Glomerular endothelial cell (primary cell): ENCODE measurements at regions not wholly inside any gene's neighbourhood (a gene's known extent, or its start where the extent isn't known, plus 50 kb on each side); places are given as distances from the start of the nearest gene placed in this dataset.
"Not testable (repeated sequence)": the region's sequence is repeated elsewhere in the genome, so short reads cannot be mapped to it uniquely, and the experiment has no call there.

ENCODE experiments used
- DNase-seq: peaks from one replicate; pipeline ENCODE4 v3.0.0-alpha.2; 2011; ENCODE audit warnings: low read depth, low spot score; ENCODE audit errors: extremely low read depth

DNA sequence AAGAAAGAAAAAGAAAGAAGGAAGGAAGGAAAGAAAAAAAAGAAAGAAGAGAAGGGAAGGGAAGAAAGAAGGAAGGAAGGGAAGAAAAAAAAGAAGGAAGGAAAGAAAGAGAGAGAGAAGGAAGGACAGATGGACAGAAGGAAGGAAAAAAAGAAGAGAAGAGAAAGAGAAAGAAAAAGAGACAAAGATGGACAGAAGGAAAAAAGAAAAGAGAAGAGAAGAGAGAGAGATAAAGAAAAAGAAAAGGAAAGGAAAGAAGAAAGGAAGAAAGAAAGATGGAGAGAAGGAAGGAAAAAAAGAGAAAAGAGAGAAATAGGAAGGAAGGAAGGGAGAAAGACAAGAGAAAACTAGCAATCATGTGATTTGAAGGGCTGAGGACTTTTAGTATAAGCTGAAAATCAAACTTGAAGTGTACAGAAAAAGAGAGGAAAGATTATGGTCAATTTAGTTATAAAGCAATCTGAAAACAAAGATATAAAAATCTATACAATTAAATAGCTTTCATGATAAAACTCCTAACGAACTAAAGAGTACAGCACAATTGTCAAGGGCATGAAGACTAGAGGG lies 115.3 kb downstream of the LTN1 start:
- no peak for DNase-seq

DNA sequence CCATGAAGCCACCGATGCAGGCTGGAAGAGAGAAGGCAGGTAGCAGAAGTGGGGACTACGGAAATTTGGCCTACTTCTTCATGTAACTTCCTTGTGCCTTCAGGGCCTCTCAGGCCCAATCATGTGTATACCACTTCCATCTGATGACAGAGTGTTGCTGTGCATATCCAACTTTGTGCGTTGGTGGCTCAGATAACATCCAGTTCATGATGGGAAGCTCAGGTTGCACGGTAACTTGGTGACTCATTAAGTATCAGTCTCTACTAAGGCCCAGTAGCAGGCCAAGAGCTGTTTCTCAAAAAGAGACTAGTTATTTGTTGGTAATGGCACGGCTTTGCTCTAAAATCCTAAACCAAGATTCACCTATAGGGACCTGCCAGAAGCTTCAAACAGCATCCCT lies 117.6 kb downstream of the LTN1 start:
- no peak for DNase-seq

DNA sequence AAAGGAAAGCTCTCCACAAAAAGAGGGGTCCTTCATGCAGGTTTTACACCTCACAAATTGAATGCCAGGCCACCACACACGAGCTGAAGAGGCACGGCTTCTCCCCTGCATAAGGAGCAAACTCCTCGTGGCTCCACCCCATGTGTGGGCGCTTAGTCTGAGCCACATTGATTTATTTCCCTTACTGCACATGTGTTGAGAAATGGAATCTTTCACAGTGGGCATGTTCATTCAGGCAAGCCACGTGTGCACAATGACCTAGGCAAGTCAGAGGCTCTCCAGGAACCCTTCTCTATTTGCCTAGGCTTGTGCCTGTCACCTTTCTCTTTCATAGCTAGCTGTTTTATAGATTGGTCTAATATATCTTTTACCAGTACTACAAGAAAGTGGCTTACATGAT lies 120.5 kb downstream of the LTN1 start:
- no peak for DNase-seq

DNA sequence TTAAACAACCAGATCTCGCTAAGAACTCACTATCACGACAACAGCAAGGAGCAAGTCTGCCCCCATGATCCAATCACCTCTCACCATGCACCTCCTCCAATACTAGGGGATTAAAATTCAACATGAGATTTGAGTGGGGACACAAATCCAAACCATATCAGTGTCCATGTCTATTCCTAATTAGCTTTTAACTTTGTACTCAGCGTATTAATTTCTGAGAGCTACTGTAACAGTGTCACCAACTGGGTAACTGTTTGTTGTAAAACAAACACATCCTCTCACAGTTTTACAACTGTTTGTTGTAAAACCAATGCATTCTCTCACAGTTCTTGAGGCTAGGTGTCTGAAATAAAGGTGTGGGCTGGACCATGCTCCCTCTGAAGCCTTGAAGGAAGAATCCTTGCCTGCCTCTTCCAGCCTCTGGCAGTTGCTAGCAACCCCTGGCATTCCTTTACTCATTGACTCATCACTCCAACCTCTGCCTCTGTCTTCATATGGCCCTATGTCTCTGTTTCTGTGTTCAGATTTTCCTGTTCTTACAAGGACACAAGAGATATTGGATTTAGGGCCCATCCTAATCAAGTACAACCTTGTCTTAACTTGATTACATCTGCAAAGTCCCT lies 121.2 kb downstream of the LTN1 start:
- no peak for DNase-seq

DNA sequence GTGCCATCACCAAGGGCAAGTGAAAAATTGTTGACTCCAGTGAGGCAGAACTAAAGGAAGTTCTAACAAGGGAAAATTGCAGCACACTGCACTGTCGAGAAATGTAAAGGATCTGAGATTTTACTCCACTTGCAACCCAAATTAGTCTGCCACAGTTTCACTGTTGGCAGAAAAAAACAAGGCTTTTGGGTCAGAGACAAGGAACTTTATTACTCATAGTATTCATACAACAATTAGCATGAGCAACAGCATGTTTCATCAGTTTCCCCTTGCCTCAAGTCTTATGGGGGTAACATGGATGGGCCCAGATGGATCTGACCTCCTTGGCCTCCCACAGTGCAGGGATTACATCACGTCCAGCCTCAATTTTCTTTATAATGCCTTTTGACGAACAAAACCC lies 125.3 kb downstream of the LTN1 start:
- no peak for DNase-seq

DNA sequence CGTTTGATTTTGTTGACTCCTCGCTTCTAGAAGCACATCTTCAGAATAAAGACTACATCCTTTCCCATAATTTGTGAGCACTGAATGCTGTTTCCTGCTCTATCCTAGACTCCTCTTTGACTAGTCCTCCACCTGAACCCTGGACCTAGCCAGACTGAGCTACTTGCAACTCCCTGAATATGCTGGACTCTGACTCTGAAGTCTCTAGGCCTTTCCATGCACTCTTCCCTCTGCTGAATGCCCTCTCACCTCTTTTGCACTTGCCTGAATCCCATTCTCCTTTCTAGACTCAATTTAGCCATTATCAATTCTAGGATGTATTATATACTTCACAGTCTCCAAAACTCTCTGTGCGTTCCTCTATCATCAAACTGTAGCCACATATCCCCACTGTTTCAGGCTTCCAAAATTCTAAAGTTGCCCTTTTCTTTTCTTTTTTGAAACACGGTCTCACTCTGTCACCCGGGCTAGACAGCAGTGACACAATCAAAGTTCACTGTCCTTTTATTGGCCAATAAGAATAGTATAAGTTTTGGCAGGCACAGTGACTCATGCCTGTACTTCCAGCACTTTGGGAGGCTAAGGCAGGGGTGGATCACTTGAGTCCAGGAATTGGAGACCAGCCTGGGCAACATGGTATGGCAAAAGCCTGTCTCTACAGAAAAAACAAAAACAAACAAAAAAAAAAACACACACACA lies 127.0 kb downstream of the LTN1 start:
- no peak for DNase-seq

DNA sequence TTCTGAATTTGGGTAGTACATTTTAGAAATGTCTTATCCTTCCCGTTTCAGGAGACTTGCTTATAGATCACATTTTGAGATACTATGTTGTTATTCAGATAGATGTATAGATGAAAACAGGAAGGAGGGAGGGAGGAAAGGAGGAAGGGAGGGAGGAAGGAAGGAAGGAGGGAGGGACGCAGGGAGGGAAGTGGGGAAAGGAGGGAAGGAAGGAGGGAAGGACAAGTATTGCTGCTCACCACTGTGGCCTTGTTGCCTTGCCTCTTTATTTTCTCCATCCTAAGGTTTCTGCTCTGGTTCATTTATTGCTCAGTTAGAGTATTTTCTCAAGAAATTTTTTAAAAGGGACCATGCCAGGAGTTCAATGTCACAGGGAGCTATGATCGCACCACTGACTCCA lies 134.3 kb downstream of the LTN1 start:
- no peak for DNase-seq

DNA sequence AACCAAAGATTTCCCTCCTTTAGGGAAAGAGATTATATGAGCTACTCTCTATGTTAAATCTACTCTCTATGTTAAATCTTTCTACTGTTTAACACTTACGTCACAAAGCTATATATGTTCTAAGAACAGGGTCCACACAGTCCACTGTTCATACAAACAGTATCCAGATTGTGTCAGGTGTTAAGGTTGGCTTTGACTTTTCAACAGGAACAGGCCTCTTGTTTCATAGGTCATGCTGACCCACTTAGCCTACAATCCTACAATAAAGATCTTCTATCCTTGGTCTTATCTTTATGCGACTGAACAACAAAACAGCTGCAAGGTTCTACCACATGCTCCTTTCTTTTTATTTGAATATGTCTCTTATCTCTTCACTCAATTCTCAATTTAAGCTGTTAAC lies 134.9 kb downstream of the LTN1 start:
- no peak for DNase-seq

DNA sequence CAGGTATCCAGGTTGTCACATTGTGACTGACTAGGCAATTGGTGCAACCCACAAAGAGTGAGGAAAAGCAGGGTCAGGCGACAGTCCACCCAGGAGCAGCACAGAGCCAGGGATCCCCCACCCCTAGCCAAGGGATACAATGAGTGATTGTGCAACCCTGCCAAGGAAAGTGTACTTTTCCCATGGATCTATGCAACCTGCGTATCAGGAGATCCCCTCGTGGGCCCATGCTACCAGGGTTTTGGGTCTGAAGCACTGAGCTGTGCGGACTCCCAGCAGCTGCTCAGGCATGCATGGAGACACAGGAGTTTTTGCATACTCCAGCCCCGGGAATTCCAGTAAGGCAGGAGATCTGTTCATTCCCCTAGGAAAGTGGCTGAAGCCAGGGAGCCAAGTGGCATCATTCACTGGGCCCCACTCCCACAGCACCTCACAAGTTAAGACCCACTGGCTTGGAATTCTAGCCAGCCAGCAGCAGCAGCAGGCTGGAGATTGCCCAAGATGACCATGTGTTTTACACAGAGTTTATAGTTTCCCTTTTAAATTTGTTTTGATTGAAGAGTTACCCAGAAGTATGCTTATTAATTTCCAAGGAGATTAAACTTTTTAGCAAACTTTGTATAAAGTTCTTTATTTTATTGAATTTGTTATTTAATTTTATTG lies 136.0 kb downstream of the LTN1 start:
- no peak for DNase-seq

DNA sequence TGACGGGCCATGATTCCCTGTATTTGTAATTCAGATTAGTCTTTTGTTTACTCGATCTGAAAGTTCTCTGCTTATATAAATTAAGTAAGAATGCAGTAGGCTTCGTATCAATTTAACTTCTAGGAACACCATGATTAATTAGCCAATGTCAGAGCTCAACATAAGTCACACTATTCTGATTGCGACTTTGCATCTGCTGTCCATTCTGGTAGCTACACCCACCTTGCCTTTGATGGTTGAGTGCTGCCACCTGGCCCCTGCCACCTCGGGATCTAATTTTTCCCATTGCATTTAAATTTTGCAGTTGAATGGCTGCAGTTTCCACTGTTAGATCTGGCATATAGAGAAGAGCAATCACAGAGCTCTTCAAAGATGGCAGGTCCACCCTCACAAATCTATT lies 140.0 kb downstream of the LTN1 start:
- DNase-seq: no peak

DNA sequence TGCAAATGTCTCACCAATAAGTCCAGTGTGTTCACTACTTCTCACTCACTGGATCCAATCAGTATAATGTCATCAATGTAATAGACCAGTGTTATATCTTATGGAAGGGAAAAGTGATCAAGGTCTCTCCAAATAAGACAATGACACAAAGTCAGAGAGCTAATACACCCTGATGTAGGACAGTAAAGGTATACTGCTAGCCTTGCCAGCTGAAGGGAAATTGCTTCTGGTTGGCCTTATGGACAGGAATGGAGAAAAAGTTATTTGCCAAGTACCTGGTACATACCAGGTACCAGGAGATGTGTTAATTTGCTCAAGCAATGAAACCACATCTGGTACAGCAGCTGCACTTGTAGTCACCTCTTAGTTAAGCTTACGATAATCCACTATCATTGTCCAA lies 141.0 kb downstream of the LTN1 start:
- no peak for DNase-seq

DNA sequence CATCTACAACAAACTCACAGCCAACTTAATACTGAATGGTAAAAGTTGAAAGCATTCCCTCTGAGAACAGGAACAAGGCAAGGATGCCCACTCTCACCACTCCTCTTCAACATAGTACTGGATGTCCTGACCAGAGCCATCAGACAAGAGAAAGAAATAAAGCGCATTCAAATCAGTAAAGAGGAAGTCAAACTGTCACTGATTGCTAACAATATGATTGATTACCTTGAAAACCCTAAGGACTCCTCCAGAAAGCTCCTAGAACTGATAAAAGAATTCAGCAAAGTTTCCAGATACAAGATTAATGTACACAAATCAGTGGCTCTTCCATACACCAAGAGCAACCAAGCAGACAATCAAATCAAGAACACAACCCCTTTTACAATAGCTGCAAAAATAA lies 153.4 kb downstream of the LTN1 start:
- not testable (repeated sequence) for DNase-seq

DNA sequence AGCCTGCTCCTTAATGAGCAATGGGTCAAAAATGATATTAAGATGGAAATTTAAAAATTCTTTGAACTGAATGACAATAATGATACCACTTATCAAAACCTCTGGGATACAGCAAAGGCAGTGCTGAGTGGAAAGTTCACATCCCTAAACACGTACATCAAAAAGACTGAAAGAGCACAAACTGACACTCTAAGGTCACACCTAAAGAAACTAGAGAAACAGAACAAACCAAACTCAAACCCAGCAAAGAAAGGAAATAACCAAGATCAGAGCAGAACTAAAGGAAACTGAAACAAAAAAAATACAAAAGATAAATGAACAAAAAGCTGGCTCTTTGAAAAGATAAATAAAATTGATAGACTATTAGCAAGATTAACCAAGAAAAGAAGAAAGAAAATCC lies 155.3 kb downstream of the LTN1 start:
- DNase-seq: not testable (repeated sequence)

DNA sequence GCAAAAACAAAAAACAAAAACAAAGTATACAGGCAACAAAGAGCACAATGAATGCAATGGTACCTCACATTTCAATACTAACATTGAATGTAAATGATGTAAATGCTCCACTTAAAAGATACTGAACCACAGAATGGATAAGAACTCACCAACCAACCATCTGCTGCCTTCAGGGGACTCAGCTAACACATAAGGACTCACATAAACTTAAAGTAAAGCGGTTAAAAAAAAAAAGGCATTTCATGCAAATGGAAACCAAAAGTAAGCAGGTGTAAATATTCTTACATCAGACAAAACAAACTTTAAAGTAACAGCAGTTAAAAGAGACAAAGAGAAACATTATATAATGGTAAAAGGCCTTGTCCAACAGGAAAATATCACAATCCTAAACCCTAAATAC lies 156.1 kb downstream of the LTN1 start:
- not testable (repeated sequence) for DNase-seq

DNA sequence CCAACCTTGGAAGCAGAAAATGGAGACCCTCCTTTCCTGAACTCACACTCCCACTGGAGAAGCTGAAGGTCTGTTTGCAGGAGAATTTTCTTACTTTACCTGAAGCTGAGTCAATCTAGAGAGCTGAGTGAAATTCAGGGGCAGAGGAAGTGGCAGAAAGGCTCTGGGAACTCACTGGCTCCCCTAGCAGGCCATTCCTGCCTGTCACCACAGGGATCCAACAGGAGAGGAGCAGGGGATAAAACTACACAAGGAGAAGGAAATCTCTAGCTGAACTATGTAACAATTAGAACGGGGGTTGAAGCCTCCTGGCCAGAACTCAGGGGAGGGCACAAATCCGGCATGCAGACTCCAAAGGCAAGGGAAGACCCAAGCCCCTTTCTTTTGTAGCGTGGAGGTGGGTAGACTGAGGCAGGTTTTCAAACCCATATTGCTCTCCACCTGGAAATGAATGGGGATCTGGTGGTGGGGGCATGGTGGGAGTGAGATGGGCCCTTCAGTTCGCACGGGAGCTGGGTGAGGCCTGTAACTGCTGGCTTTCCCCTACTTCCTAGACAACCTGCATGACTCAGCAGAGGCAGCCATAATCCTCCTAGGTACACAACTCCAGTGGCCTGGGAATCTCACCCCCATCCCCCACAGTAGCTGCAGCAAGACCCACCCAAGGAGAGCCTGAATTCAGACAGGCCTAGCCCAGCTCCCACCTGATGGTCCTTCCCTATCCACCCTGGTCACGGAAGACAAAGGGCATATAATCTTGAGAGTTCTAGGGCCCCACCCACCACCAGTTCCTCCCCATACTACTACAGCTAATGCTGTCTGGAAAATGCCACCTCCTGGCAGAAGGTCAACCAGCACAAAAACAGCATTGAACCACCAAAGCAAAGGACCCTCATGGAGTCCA lies 158.1 kb downstream of the LTN1 start:
- DNase-seq: no peak

DNA sequence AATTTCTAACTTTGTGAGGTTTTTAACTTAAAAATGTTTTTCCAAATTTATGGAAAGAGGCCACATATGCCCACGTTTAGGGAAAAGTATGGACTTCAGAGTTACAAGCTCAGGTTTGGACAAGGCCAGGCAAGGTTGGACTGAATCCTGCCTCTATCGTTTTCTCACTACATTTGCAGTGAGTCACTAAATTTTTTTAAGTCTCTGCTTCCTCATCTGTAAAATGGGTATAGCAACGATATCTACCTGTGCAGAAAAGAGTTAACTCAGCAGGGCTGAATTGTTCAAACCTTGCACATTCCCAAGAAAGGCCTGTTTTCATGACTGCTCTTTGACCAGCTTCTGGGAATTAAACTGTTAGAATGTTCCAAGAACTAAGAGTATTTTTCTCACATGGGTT lies 159.1 kb downstream of the LTN1 start:
- DNase-seq: no peak

DNA sequence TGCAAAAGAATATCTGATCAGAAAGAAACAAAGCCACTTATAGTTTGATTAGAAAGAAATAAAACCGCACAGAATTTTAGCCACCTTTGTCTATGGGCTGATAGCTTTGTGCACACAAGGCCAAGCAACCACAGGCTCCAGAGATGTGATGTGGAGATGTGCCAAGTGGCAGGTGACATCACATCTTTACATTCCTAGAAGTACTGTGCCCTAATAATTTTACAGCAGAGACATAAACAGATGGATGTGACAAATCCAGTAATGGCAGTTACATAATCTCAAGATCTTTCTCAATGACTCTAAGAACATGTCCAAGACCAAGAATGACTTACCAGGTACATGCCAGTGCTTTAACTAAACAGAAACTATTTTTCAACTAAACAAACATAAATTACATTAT lies 159.5 kb downstream of the LTN1 start:
- DNase-seq: no peak

DNA sequence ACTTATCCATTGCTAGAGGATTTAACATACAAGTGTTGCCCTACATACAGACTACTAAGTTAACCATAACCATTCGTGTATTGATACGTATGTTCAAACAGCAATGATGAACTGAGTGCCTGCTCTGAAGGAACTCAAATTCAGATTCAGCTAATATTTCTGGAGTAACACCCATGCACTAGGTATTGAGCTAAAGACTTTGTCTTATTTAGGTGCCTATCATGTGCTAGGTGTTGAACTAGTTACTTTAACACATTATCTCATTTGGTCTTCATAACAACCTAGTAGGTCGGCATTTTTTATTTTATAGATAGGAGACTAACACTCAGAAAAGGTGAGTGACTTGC lies 160.0 kb downstream of the LTN1 start:
- no peak for DNase-seq

DNA sequence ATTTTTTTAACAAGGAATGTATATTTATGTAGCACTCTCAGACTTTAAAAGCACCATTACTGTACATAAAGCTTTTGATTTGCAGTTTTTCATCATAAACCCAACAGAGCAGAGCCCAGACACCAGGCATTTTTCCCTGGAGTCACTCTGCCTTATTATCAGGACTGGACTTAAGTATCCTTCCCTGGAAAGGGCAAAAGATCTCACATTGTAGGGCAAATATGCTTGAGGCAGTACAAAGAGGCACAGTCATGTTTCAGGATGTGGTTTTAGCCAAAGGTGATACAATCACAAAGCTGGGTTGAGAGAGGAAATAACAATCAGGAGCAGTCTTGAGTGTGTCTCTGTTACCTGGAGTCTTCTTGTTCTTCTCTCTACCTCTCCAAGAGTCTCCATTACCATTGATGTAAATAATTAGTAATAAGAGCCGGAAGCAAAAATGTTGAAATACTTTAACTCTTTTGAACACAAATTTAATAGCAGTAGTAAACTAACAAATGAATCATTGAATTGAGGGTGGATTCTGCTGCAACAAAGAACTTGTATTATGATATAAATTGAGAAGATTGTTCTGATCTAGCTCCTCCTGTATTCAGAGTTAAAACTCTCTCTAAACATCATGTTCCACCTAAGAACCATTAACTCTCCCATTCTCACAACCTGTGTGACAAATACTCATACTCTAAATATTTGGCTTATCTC lies 160.5 kb downstream of the LTN1 start:
- DNase-seq: no peak

DNA sequence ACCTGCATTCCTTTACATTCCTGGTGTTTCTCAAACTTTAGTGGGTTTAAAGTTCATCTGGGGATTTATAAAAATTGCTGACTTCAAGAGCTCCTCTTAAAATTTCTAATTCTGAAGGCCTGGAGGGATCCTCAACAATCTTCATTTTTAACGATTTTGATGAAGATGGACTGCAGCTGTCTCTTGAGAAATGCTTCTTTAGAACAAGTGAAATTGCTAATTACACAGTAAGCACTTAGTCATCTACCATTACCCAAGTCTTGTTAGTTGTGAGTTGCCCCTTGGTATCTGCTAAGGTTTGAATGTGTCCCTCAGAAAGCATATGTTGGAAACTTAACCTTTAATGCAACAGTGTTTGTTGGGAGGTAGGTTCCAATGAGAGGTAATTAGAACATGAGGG lies 163.7 kb downstream of the LTN1 start:
- DNase-seq: no peak

DNA sequence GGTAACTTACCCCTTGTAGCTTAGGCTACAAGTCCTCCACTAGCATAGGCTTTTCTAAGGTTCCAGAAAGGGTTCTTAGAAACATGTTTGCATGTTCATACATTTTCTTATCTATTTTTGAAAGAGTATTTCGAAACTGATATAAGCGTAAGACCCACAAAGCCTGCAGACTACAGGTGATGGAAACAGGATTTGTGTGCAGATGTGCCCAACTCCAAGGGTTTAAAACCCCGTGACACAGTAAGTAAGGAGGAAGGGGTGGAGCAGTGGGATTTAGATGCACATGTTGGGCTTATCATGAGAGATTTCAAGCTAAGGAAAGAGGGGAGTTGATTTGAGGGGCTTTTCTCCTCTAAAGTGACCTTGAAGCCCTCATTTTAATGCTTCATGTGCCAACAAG lies 164.7 kb downstream of the LTN1 start:
- no peak for DNase-seq
